HG02642 (cell line): ENCODE measurements at regions not wholly inside any gene's neighbourhood (a gene's known extent, or its start where the extent isn't known, plus 50 kb on each side); places are given as distances from the start of the nearest gene placed in this dataset.

Source experiments
- ATAC-seq: cut with Tn5 transposase; IDR thresholded peaks from one replicate; pipeline ENCODE4 v1.9.1; 2021; ENCODE audit warnings: mild to moderate bottlenecking; ENCODE audit not compliant: unreplicated experiment, poor library complexity

GRCh38 chr7:91323626-91324158 is 59.5 kb downstream of the FZD1 start:
- ATAC-seq = no peak

GRCh38 chr7:91324663-91325062 is 60.4 kb downstream of the FZD1 start:
- ATAC-seq = no peak

GRCh38 chr7:91325726-91326125 is 61.5 kb downstream of the FZD1 start:
- ATAC-seq = no peak

GRCh38 chr7:91326516-91327199 is 62.4 kb downstream of the FZD1 start:
- no peak for ATAC-seq

- ATAC-seq = no peak
Observed at GRCh38 chr7:91327346-91327745, 63.1 kb downstream of the FZD1 start.

GRCh38 chr7:91329571-91329970 is 65.3 kb downstream of the FZD1 start:
- no peak for ATAC-seq

- no peak for ATAC-seq
Observed at GRCh38 chr7:91330191-91330808, 66.1 kb downstream of the FZD1 start.

GRCh38 chr7:91330866-91331265 is 66.6 kb downstream of the FZD1 start:
- ATAC-seq = no peak

GRCh38 chr7:91336106-91336505 is 71.9 kb downstream of the FZD1 start:
- ATAC-seq = no peak

- ATAC-seq = no peak
Observed at GRCh38 chr7:91338226-91339020, 74.2 kb downstream of the FZD1 start.

- no peak for ATAC-seq
Observed at GRCh38 chr7:91342346-91342745, 78.1 kb downstream of the FZD1 start.

GRCh38 chr7:91343420-91343960 is 79.3 kb downstream of the FZD1 start:
- ATAC-seq = no peak

- ATAC-seq = no peak
Observed at GRCh38 chr7:91343996-91344629, 79.9 kb downstream of the FZD1 start.

GRCh38 chr7:91344911-91345310 is 80.7 kb downstream of the FZD1 start:
- peak; percentile 43 for ATAC-seq

GRCh38 chr7:91345449-91345848 is 81.2 kb downstream of the FZD1 start:
- peak; percentile 76 for ATAC-seq

GRCh38 chr7:91346426-91346825 is 82.2 kb downstream of the FZD1 start:
- no peak for ATAC-seq

GRCh38 chr7:91347290-91347689 is 83.1 kb downstream of the FZD1 start:
- no peak for ATAC-seq

GRCh38 chr7:91348711-91349110 is 84.5 kb downstream of the FZD1 start:
- no peak for ATAC-seq

GRCh38 chr7:91351374-91351773 is 87.1 kb downstream of the FZD1 start:
- ATAC-seq = no peak

- no peak for ATAC-seq
Observed at GRCh38 chr7:91352091-91352490, 87.9 kb downstream of the FZD1 start.
